Naive thymus-derived CD4-positive, alpha-beta T cell (primary cell): ENCODE measurements at regions not wholly inside any gene's neighbourhood (a gene's known extent, or its start where the extent isn't known, plus 50 kb on each side); places are given as distances from the start of the nearest gene placed in this dataset.
"Not testable (repeated sequence)": the region's sequence is repeated elsewhere in the genome, so short reads cannot be mapped to it uniquely, and the experiment has no call there.

Source experiments
- ATAC-seq: fragments of 150-1000 bp; cut with Tn5 transposase; 2 replicates; pipeline ENCODE4 v1.10.0; 2021; ENCODE audit warnings: mild to moderate bottlenecking, moderate library complexity
- CTCF ChIA-PET: fragments of 350-600 bp; sonication (Branson Sonifier 250); formaldehyde crosslinking; loops from one replicate; lab custom pipeline; 2021; ENCODE audit warnings: antibody characterized with exemption; lab: Charles Lee
- POLR2A ChIA-PET: fragments of 350-600 bp; sonication (Branson Sonifier 250); formaldehyde crosslinking; loops from one replicate; lab custom pipeline; 2021; ENCODE audit warnings: antibody characterized with exemption, inconsistent platforms; lab: Charles Lee
- DNase-seq, 9 donors: peaks; one replicate each; pipeline versions ENCODE4 v3.0.0 to v3.0.0-alpha.2; 2020 to 2022; ENCODE audit warnings: mixed read lengths in 1 of 9
- H3K27ac ChIP-seq: one replicate; pipeline ENCODE4 v1.7.0; 2013; ENCODE audit warnings: mild to moderate bottlenecking, low read depth, low read length, moderate library complexity
- H3K27me3 ChIP-seq, 2 donors: one replicate each; pipeline ENCODE4 v1.7.0; 2013; ENCODE audit warnings: low read length in 2 of 2, mild to moderate bottlenecking in 2 of 2, moderate library complexity in 2 of 2; ENCODE audit not compliant: control insufficient read depth in 2 of 2, insufficient read depth in 2 of 2
- H3K36me3 ChIP-seq, 3 experiments: 1 replicate in 2 of 3; 2 replicates in 1 of 3; pipeline ENCODE4 v1.7.0; 2013; ENCODE audit warnings: low read length in 3 of 3, mild to moderate bottlenecking in 3 of 3, moderate library complexity in 1 of 3; ENCODE audit not compliant: insufficient read depth in 3 of 3, control insufficient read depth in 2 of 3
- H3K4me1 ChIP-seq, 2 donors: one replicate each; pipeline ENCODE4 v1.7.0; 2013; ENCODE audit warnings: low read length in 2 of 2, mild to moderate bottlenecking in 2 of 2, moderate library complexity in 1 of 2; ENCODE audit not compliant: control insufficient read depth in 2 of 2, insufficient read depth in 2 of 2
- H3K4me3 ChIP-seq: 2 replicates; pipeline ENCODE4 v1.7.0; 2013; ENCODE audit warnings: mild to moderate bottlenecking, low read length
- H3K9me3 ChIP-seq, 3 experiments: 1 replicate in 2 of 3; 2 replicates in 1 of 3; pipeline ENCODE4 v1.7.0; 2013; ENCODE audit warnings: low read length in 3 of 3; ENCODE audit not compliant: control insufficient read depth in 2 of 3
- H3K27ac Mint-ChIP-seq, 9 donors: one replicate each; pipeline ENCODE4 v1.8.0; 2020 to 2022; ENCODE audit warnings: mixed read lengths in 9 of 9, mild to moderate bottlenecking in 8 of 9, moderate library complexity in 5 of 9, inconsistent platforms in 2 of 9
- H3K27me3 Mint-ChIP-seq, 5 donors: one replicate each; pipeline ENCODE4 v1.8.0; 2021 to 2022; ENCODE audit warnings: mixed read lengths in 5 of 5, mild to moderate bottlenecking in 1 of 5
- H3K36me3 Mint-ChIP-seq, 5 donors: one replicate each; pipeline ENCODE4 v1.8.0; 2020 to 2022; ENCODE audit warnings: mixed read lengths in 5 of 5, mild to moderate bottlenecking in 3 of 5, inconsistent platforms in 1 of 5
- H3K4me1 Mint-ChIP-seq, 7 donors: one replicate each; pipeline ENCODE4 v1.8.0; 2020 to 2022; ENCODE audit warnings: mixed read lengths in 7 of 7, mild to moderate bottlenecking in 3 of 7, inconsistent platforms in 1 of 7
- H3K4me3 Mint-ChIP-seq, 10 donors: one replicate each; pipeline ENCODE4 v1.8.0; 2020 to 2022; ENCODE audit warnings: mild to moderate bottlenecking in 10 of 10, mixed read lengths in 10 of 10, moderate library complexity in 6 of 10, inconsistent platforms in 2 of 10
- H3K9me3 Mint-ChIP-seq, 11 donors: one replicate each; pipeline ENCODE4 v1.8.0; 2020 to 2022; ENCODE audit warnings: mixed read lengths in 11 of 11, mild to moderate bottlenecking in 4 of 11, inconsistent platforms in 1 of 11, moderate library complexity in 1 of 11
- intact Hi-C, 2 donors: fragments of 100-400 bp; cut with micrococcal nuclease; formaldehyde crosslinking; loops; one replicate each; pipeline ENCODE4 v1.15.1; 2023

- ChIA-PET CTCF (no interaction called here), POLR2A (no interaction called here)
- H3K4me1 Mint-ChIP-seq: no peaks in the 10 kb centered on the region
- DNase-seq (no peak), ATAC-seq (no peak)
- H3K27ac Mint-ChIP-seq: no peak overlapping the region
- Histone ChIP-seq H3K9me3 (no peaks in the 10 kb centered on the region), H3K27me3 (no peaks in the 10 kb centered on the region), H3K4me3 (no peak overlapping the region), H3K4me1 (no peaks in the 10 kb centered on the region), H3K27ac (no peak overlapping the region), H3K36me3 (no peaks in the 10 kb centered on the region)
- no peak overlapping the region for H3K4me3 Mint-ChIP-seq
- intact Hi-C loops: no loop called here
- H3K36me3 Mint-ChIP-seq: no peaks in the 10 kb centered on the region
- H3K27me3 Mint-ChIP-seq: no peaks in the 10 kb centered on the region
- peaks cover 0 to 6% (median 0%) of the 10 kb centered on the region in 11 donors for H3K9me3 Mint-ChIP-seq
Measured at GRCh38 chr5:92328584-92329259, 945.6 kb upstream of the ARRDC3 start.

GRCh38 chr5:92320446-92320845 is 937.3 kb upstream of the ARRDC3 start:
- H3K27ac ChIP-seq: no peak overlapping the region
- POLR2A ChIA-PET: no interaction called here
- intact Hi-C loops: no loop called here
- no peaks in the 10 kb centered on the region for H3K36me3 ChIP-seq
- no peaks in the 10 kb centered on the region for H3K4me1 ChIP-seq
- Mint-ChIP-seq H3K4me3 (no peak overlapping the region), H3K4me1 (no peaks in the 10 kb centered on the region), H3K36me3 (no peaks in the 10 kb centered on the region), H3K9me3 (peaks cover 0 to 12% (median 0%) of the 10 kb centered on the region in 11 donors), H3K27me3 (no peaks in the 10 kb centered on the region), H3K27ac (no peak overlapping the region)
- no peaks in the 10 kb centered on the region for H3K9me3 ChIP-seq
- ATAC-seq (no peak), DNase-seq (no peak)
- H3K4me3 ChIP-seq: no peak overlapping the region
- CTCF ChIA-PET: no interaction called here
- H3K27me3 ChIP-seq: no peaks in the 10 kb centered on the region

GRCh38 chr5:92313385-92313784 is 930.3 kb upstream of the ARRDC3 start:
- Histone ChIP-seq H3K27ac (no peak overlapping the region), H3K36me3 (no peaks in the 10 kb centered on the region), H3K27me3 (no peaks in the 10 kb centered on the region), H3K4me3 (no peak overlapping the region), H3K4me1 (no peaks in the 10 kb centered on the region), H3K9me3 (no peaks in the 10 kb centered on the region)
- Mint-ChIP-seq H3K36me3 (no peaks in the 10 kb centered on the region), H3K27me3 (no peaks in the 10 kb centered on the region), H3K9me3 (peaks cover 0 to 6% (median 0%) of the 10 kb centered on the region in 11 donors), H3K4me3 (no peak overlapping the region), H3K27ac (no peak overlapping the region), H3K4me1 (no peaks in the 10 kb centered on the region)
- ChIA-PET POLR2A (no interaction called here), CTCF (no interaction called here)
- no peak for ATAC-seq
- no peak for DNase-seq
- intact Hi-C loops: no loop called here

GRCh38 chr5:92309336-92309991 is 926.3 kb upstream of the ARRDC3 start:
- Mint-ChIP-seq H3K9me3 (peaks cover 0 to 5% (median 0%) of the 10 kb centered on the region in 11 donors), H3K4me1 (no peaks in the 10 kb centered on the region), H3K27ac (no peak overlapping the region), H3K4me3 (no peak overlapping the region), H3K36me3 (no peaks in the 10 kb centered on the region), H3K27me3 (no peaks in the 10 kb centered on the region)
- CTCF ChIA-PET: no interaction called here
- intact Hi-C loops: loop anchor here in 1 of 2 donors (5.0 kb wide), 1 partner anchor 1608 kb away; no protein-coding TSS in a partner anchor
- Histone ChIP-seq H3K27me3 (no peaks in the 10 kb centered on the region), H3K4me3 (no peak overlapping the region), H3K36me3 (no peaks in the 10 kb centered on the region), H3K9me3 (no peaks in the 10 kb centered on the region), H3K27ac (no peak overlapping the region), H3K4me1 (no peaks in the 10 kb centered on the region)
- ATAC-seq (no peak), DNase-seq (no peak)
- POLR2A ChIA-PET: no interaction called here

- intact Hi-C loops: loop anchor here in 1 of 2 donors (5.0 kb wide), 1 partner anchor 1609 kb away; no protein-coding TSS in a partner anchor
- Mint-ChIP-seq H3K27ac (no peak overlapping the region), H3K36me3 (no peaks in the 10 kb centered on the region)
Measured at GRCh38 chr5:92308679-92309078, 925.6 kb upstream of the ARRDC3 start.

GRCh38 chr5:92302356-92302755 is 919.2 kb upstream of the ARRDC3 start:
- H3K4me3 Mint-ChIP-seq, H3K27me3 ChIP-seq, DNase-seq, H3K27ac ChIP-seq, POLR2A ChIA-PET, H3K27me3 Mint-ChIP-seq, H3K36me3 ChIP-seq, H3K9me3 ChIP-seq, CTCF ChIA-PET, H3K4me3 ChIP-seq, H3K9me3 Mint-ChIP-seq, H3K4me1 ChIP-seq, intact Hi-C loops, H3K27ac Mint-ChIP-seq, ATAC-seq, H3K36me3 Mint-ChIP-seq, H3K4me1 Mint-ChIP-seq: not testable (repeated sequence)

More at GRCh38 chr5:92308679-92309078, 925.6 kb upstream of the ARRDC3 start:
- no peaks in the 10 kb centered on the region for H3K4me1 ChIP-seq
- Mint-ChIP-seq H3K9me3 (peaks cover 0 to 5% (median 0%) of the 10 kb centered on the region in 11 donors), H3K4me3 (no peak overlapping the region), H3K4me1 (no peaks in the 10 kb centered on the region), H3K27me3 (no peaks in the 10 kb centered on the region)
- no peak overlapping the region for H3K4me3 ChIP-seq
- ChIA-PET POLR2A (no interaction called here), CTCF (interaction anchor here (0.6 kb wide), 1 partner anchor 596 kb away, joined by 5 read pairs; no protein-coding TSS in a partner anchor)
- no peaks in the 10 kb centered on the region for H3K27me3 ChIP-seq
- no peaks in the 10 kb centered on the region for H3K36me3 ChIP-seq
- DNase-seq: no peak
- H3K27ac ChIP-seq: no peak overlapping the region
- H3K9me3 ChIP-seq: no peaks in the 10 kb centered on the region
- no peak for ATAC-seq
